ENCODE measurements at regions not wholly inside any gene's neighbourhood (a gene's known extent, or its start where the extent isn't known, plus 50 kb on each side); places are given as distances from the start of the nearest gene placed in this dataset.

- TF ChIP-seq CTCF (IDR thresholded peaks at IDR 0.05) (no peak), ZFX (IDR thresholded peaks at IDR 0.05; ENCODE audit: borderline replicate concordance) (no peak)
Measured at GRCh38 chr17:77376795-77377709, 236.3 kb downstream of the SEC14L1 start.

All from 22Rv1 (cell line).